IPS DF 4.7 (cell line): ENCODE measurements at regions not wholly inside any gene's neighbourhood (a gene's known extent, or its start where the extent isn't known, plus 50 kb on each side); places are given as distances from the start of the nearest gene placed in this dataset.
"Not testable (repeated sequence)": the region's sequence is repeated elsewhere in the genome, so short reads cannot be mapped to it uniquely, and the experiment has no call there.

ENCODE experiments used
- DNase-seq: peaks from one replicate; pipeline ENCODE4 v3.0.0-alpha.2; 2013; ENCODE audit warnings: low spot score; ENCODE audit errors: extremely low read depth

DNA sequence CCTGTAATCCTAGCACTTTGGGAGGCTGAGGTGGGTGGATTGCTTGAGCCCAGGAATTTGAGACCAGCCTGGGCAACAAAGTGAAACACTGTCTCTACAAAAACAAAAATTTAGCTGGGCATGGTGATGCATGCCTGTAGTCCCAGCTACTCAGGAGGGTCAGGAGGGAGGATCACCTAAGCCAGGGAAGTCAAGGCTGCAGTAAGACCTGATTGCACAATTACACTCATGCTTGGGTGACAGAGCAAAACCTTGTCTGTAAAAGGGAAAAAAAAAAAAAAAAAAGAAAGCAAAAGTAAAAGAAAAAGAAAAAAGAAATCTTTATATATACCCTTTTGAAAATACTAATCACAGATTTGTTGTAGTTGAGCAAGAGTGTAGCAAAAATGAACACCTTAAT lies 801.0 kb upstream of the IGFBP7 start:
- DNase-seq = no peak

DNA sequence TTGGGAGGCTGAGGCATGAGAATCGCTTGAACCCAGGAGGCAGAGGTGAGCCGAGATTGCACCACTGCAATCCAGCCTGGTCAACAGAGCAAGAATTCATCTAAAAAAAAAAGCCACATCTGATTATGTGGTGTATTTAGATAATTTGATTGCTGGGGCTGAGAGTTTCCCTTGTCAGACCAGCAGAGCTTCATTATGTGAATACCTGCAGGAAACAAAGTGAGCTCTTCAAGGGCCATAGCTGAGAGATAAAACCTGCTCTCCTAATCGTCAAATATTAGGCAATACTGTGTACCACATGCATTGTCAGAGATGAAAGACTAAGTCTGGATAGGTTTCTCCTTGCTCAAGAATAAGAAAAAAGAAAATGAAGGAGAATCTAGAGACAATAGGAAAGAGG lies 800.0 kb upstream of the IGFBP7 start:
- DNase-seq = no peak

DNA sequence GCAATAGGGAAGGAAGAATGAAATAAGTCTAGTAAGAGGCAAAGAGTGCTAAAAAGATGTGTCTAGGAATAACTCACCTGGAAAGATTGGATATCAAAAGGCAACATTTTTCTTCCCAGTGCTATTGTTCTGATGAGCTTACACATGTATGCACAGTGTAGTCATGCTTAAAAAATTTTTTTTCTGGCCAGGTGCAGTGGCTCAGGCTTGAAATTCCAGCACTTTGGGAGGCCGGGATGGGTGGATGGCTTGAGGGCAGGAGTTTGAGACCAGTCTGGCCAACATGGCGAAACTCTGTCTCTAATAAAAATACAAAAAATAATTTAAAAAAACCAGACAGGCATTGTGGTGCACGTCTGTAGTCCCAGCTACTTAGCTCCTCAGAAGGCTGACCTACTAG lies 795.8 kb upstream of the IGFBP7 start:
- no peak for DNase-seq

DNA sequence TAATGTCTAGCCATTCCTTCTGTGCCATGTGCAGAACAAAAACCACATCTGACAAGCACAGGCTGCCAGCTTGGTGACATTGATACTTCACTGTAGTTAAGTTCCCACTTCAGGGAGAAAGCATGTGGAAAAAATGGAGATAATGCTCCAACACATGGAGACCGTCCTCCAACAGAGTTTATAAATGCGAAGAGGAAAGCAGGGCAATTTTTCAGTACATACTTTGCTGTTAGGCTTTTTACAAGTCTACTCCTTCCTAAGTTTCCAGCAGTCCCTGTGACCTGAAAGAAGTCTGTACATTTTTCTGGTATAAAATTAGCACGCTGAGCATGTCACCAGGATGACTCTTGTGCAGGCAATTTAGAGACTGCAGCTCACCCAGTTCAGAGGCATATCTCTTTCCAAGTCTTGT lies 766.9 kb upstream of the IGFBP7 start:
- DNase-seq = no peak

DNA sequence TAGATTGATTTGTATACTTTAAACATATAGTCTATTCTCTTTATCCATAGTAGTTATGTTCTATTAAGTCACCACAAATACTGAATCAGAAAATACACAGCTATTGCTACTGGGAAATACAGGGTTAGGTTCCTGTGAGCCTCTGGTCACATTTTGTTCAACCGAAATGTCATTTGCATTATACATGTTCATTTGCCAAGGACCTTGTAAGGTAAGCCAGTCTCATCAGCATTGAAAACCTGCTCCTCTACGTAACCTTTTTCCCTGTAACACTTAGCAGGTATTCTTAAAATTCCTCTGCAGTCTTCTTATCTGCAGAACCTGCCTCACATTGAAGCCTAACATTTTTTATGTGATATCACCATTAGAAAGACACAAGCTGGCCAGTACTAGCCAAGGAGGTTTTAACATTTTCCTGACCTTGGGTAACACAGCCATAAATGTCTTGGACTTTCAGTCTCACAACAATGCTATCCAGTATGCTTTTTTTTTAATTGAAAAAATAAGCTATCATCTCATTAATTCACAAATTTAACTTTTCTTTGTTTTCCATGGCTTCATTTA lies 765.7 kb upstream of the IGFBP7 start:
- DNase-seq = no peak

DNA sequence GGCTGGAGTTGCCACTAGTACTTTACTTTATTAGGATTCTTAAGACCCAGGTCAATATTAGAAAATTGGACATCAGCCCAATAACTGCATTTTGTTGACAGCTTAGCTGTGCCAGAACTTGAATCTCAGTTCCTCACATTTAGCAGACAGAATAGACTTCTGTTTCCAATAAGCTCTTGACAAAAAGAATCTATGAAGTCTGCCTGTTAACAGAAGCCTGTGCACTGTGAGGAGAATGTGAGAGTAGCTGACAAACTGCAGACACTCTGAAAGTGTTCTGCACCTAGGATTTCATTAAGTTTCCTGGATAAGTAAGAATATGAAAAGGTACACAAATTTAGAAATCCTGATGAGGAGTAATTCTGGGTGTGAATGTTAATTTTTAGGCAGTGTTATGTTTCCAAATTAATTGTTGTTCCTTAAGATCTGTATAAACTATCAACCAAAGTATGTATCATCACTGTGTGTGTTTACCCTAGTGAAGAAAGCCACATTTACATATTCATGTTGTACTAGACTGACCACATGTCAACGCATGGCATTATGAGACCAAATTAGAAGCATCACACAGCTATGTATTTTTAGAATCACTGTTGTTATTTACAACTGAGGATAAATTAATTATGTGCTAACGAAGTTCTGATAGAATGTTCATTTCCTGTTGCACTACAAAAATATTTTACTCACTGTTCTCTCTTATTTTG lies 756.4 kb upstream of the IGFBP7 start:
- no peak for DNase-seq

DNA sequence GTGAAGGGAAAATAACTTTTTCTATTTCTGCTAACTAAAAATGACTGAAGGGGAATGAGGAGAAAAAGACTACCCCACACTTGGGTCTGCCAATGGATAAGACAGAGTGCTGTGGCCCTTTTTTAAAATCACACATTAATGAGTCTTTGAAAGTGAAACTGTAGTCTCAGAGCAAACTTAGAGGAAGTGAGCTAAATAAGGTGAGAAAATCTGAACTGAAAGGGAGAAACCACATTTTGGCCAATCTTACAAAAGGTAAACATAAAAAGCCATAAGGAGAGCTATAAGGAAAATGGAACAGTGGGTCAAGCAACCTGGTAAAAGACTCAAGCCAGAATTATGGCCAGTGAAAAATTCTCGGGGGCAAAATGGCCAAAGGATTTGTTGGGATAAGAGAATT lies 755.1 kb upstream of the IGFBP7 start:
- DNase-seq = no peak

DNA sequence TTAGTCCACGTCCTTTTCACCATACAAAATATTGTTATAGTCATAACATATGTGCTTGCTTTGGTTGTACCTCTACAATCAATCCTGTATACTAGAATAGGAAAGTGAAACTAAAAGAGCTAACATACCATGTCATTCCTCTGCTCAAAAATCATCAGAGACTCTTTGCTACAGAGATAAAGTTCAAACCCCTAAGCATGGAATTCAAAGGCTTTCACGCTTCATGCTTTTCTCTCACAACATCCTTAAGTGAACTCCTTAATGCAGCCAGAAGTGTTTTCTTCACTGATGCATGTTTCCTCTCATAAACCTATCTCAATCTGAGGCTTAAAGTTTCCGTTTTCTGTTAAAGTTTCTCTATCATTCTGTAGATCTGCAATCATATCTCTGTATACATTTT lies 744.6 kb upstream of the IGFBP7 start:
- DNase-seq = no peak

DNA sequence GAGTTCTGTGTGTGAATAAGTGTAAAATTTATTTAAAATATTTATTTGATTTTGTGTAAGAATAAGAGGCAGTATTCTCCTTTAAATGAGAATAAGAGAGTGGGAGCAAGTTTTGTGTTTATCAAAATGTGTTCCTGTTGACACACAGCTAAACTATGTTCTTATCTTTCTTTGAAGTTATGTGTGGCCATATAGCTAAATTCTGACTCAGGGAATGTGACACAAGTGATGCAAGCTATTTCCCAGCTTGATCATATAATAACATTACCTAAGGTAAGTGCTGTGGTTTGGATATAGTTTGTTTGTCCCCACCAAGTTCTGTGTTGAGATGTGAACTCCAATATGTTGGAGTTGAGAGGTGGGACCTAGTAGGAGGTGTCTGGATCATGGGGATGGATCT lies 740.0 kb upstream of the IGFBP7 start:
- DNase-seq = no peak

DNA sequence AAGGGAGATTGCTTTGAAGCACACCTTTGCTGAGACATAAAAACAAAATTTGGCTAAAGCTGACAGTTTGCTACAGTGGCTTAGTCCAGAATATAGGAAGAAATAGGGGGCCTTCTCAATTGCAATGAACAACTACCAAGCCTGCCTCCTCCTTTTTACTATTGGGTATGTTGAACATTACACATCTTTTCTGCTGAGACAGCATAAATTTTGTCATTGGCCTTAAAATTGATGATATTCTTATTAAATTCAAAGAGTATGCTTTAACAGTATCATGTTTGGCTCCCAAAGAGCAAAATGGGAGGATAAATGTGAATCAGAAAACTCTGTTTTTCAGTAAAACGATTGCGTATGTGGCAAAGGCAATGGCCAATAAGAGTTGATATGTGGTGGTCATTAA lies 721.9 kb upstream of the IGFBP7 start:
- DNase-seq = no peak

DNA sequence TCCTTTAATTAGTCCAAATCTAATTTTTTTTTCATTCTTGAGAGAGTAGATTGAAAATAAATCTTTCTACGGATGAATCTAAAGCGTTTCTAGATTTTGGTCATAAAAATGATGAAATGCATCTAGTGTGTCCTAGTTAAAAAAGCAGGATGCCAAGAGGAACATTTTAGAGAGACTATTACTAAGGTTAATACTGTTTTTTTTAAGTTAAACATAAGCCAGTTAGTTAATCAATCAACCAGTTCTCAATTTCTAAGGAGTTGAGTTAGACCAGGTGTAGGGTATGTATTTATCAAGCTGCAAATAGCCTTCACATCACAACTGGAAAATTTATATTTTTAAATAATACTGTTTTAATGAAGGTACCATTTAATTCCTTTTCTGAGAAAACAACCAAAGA lies 679.5 kb upstream of the IGFBP7 start:
- no peak for DNase-seq

DNA sequence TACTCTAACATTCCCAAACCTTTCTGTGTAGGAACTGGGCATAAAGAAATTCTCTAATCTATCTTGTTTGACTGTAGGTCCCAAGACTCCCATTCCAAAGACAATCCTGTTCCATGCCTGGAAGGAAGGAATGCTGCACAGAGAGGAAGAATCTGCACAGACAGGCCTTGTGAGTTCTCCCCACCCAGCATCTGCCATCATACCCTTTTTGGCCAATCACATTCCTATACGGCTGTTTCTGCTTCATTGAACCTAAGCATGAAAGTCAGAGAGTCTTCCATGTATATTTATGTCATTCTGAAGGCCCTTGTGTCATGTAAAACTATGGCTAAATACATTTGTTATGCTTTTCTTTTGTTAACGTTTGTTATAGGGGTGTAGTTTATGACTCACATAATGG lies 667.7 kb upstream of the IGFBP7 start:
- DNase-seq = no peak

DNA sequence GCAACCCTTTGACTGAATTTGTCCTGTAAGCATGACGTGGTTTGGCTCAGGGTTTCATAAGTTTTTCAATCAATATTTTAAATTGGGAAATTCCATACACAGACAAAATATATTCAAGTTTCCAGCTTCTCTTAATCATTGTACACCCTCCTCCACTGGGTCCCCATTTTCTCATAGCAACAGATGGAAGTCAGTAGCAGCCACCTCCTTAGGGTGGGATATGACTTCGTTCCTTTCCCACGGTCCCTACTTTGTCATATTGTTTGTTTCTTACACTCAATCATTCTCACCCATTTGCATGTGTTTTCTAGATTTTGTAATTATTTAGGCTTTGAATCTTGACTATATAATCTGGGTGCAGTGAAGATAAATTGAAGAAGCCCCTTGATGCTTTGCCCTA lies 664.5 kb upstream of the IGFBP7 start:
- DNase-seq = no peak

DNA sequence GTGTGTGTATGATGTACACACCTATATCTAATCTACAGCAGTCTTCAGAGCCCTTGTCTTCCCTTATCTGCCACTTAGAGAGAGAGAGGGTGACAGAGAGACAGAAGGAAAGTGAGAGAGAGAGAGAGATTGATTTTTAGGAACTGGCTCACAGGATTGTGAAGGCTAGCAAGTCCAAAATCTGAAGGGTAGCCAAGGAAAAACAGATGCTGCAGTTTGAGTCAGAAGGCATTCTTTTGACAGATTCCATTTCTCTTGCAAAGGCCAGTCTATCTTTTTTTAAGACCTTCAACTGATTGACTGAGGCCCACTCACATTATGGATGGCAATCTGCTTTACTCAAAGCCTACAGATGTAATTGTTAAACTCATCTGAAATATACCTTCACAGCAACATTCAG lies 664.0 kb upstream of the IGFBP7 start:
- no peak for DNase-seq

DNA sequence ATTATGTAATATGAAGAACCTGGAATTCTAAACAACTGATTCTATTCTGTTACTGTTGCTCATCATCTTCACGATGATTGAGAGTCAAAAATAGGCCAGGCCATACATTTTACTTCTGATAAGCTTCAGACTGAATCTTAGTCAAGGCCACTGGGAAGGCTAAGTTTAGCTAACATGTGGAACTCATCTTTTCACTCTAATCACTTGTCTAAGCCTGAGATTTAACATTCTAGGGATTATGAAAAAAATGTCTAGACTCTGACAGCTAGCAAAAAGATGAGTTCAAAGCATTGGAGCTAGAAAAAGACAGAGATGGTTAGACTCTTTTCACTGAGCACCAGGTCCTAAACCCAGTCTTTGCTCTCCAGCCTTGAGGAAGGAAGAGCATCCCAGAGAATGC lies 656.2 kb upstream of the IGFBP7 start:
- no peak for DNase-seq

DNA sequence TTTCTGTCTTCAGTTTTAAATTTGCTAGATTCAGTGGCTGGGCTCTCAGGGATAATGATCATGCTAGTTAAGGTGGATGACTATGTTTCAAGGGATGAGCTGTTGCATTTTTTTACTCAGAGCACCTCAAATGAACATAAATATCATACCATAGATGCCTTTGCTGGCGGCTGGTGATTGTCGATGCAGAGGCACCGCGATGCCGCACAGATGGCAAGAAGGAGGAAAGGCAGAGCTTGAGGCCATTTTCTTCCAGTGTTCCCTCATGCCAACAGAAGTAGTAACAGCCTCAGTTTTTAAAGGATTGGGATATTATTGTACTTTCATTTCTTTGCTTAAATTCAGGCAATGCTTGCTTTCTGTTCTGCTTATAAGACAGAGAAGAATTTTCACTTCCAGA lies 654.7 kb upstream of the IGFBP7 start:
- DNase-seq = no peak

DNA sequence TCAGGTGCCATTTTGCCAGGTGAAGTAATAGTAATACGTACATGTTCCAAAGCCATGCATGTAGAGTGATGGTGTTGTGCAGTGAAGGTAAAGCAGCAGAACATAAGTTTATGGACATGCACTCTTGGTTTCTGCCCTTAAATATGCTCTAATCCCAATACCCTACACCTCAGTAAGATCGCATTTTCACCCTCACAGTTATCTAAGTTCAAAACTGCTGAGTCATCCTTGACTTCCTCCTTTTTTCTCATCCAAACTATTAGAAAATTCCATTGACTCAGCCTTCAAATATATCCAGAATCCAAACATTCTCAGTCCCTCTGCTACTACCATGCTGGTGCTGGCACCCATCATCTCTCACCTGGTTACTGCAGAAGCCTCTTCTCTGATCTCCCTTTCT lies 652.9 kb upstream of the IGFBP7 start:
- no peak for DNase-seq

DNA sequence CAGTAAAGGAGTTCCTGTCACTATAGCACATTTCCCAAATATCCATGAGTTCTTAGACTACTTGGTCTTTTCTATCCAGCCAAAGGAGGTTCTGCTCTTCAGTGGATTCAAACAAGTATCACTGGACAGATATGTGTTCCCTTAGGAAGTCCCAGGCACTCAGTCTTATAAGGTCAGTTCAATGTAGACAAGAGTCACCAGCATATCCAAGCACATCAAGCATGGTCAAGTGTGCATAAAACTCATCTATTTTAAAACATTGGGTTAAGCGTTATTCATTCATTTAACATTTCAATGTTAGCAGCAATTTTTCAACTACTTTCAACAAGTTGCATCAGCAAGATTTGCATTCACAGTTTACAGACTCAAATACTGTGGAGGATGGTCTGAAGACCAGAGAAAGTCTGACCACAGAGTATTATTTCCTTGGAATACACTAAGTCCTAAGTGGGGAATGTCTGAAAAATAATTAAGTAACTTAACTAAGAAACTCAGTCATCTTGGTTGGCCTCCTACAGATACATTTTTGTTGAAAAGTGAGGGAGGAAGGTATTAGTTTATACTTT lies 630.5 kb upstream of the IGFBP7 start:
- DNase-seq = no peak

DNA sequence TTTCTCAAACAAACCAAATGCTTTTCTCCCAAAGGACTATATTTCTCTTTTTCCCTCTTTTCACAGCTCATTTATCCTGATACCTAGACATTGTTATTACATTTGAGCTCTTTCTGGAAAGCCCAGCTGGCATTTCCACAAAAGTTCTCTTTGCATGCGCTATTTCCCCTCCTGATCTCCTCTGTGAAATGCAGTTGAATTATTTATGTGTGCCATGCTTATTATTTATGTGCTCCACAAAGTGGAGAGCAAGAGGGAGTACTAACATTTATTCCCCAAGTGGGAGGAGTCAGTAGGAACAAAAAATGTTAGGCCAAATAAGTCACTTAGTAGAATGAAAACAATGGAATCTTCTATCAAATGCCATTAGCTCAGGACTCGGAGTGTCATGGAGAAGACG lies 626.6 kb upstream of the IGFBP7 start:
- no peak for DNase-seq

DNA sequence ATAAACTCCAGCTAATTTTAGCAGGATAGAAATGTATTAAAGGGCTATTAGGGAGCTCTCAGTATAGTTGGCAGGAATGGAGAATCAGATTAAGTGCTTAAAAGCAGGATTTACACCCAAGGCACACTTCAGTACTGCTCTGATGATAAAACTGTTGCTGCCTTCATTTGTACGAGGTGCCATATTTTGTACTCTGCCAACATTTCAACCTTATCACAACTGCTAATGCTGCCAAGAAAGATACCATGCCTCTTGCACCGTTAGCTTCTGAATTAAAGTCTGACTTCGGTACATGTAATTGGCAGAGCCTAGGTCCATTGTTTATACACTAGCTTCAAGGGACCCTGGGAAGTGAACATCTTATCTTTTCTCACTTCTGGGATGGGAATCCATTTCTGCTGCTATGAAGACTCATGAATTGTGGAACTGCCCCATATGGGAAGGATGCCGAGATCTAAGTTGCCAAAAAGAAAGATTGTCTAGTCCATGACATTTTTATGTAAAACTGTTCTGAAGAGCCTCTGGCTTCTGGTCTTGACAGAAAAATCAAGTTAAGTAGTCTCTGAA lies 624.0 kb upstream of the IGFBP7 start:
- DNase-seq = no peak

DNA sequence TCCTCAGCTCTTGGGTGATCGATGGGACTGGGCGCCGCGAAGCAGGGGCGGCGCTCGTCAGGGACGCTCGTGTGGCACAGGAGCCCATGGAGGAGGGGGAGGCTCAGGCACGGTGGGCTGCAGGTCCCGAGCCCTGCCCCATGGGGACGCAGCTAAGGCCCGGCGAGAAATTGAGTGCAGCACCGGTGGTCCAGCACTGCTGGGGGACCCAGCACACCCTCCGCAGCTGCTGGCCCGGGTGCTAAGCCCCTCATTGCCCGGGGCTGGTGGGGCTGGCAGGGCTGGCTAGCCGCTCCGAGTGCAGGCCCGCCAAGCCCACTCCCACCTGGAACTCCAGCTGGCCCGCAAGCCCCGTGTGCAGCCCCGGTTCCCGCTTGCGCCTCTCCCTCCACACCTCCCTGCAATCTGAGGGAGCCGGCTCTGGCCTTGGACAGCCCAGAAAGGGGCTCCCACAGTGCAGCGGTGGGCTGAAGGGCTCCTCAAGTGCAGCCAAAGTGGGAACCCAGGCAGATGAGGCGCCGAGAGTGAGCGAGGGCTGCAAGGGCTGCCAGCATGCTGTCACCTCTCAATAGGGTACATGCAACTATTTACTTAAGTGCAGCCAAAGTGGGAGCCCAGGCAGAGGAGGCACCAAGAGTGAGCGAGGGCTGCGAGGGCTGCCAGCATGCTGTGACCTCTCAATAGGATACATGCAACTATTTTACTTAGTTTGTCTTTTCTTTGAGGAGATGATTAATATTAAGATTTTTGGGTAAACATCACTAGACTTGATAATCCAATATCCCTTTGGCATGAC lies 619.8 kb upstream of the IGFBP7 start:
- DNase-seq = not testable (repeated sequence)

DNA sequence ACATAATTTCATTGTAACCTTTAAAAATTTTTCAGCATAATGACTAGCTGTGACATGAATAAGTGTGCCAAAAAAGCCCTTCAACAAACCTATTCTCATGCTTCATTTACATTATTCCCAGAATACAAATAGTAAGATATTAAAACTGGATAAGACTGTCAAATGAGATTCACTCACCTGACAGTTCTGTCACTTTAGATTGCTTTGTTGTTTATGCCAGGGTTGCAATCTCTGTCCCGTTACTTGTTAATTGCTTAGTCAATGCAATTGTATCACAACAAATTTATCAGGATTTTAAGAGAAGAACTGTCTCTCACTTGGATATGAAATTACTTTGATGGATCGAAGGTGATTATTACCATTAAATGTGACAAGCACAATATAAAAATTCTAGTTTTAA lies 616.0 kb upstream of the IGFBP7 start:
- DNase-seq = no peak
